Neural cell (in vitro differentiated cells): ENCODE measurements at regions not wholly inside any gene's neighbourhood (a gene's known extent, or its start where the extent isn't known, plus 50 kb on each side); places are given as distances from the start of the nearest gene placed in this dataset.

Experiments
- H2AFZ ChIP-seq: fragments of 200-600, 300-800 bp; sonication (generic), shearing (Covaris generic); 2 replicates; pipeline ENCODE4 v1.6.0; 2014; ENCODE audit warnings: low read depth, mild to moderate bottlenecking, antibody characterized with exemption, low read length, moderate library complexity
- H3F3A ChIP-seq: fragments of 200-600 bp; shearing (Covaris generic); 2 replicates; pipeline ENCODE4 v1.6.1; 2016; ENCODE audit warnings: mild to moderate bottlenecking, moderate library complexity, mixed read lengths, antibody characterized with exemption, low read length; ENCODE audit not compliant: insufficient read depth, poor library complexity, severe bottlenecking
- H3K27ac ChIP-seq: fragments of 200-600, 300-800 bp; sonication (generic), shearing (Covaris generic); 2 replicates; pipeline ENCODE4 v1.5.1; 2014; ENCODE audit warnings: mild to moderate bottlenecking, low read length, moderate library complexity
- H3K27me3 ChIP-seq: fragments of 300-800, 200-600 bp; sonication (generic), shearing (Covaris generic); 2 replicates; pipeline ENCODE4 v1.6.0; 2014; ENCODE audit warnings: mild to moderate bottlenecking, low read depth, low read length, moderate library complexity; ENCODE audit not compliant: insufficient read depth
- H3K36me3 ChIP-seq: fragments of 300-800, 200-600 bp; sonication (generic), shearing (Covaris generic); 2 replicates; pipeline ENCODE4 v1.5.1; 2014; ENCODE audit warnings: mild to moderate bottlenecking, antibody characterized with exemption, low read length, moderate library complexity; ENCODE audit not compliant: insufficient read depth
- H3K4me2 ChIP-seq: fragments of 300-800, 200-600 bp; sonication (generic), shearing (Covaris generic); 2 replicates; pipeline ENCODE4 v1.6.0; 2014; ENCODE audit warnings: mild to moderate bottlenecking, low read length
- H3K4me3 ChIP-seq: fragments of 300-800, 200-600 bp; sonication (generic), shearing (Covaris generic); 2 replicates; pipeline ENCODE4 v1.5.1; 2014; ENCODE audit warnings: mild to moderate bottlenecking, low read length, moderate library complexity
- H3K79me2 ChIP-seq: fragments of 200-600 bp; shearing (Covaris generic); replicated peaks from 2 replicates; pipeline ENCODE4 v1.6.0; 2014; ENCODE audit warnings: mild to moderate bottlenecking, low read length, moderate library complexity; ENCODE audit not compliant: insufficient read depth
- H3K9ac ChIP-seq: fragments of 300-800, 200-600 bp; sonication (generic), shearing (Covaris generic); 2 replicates; pipeline ENCODE4 v1.6.1; 2016; ENCODE audit warnings: mild to moderate bottlenecking, low read length, mixed read lengths
- H3K9me2 ChIP-seq: fragments of 200-600 bp; shearing (Covaris generic); 2 replicates; pipeline ENCODE4 v1.6.1; 2016; ENCODE audit warnings: mild to moderate bottlenecking, low read length, mixed read lengths; ENCODE audit not compliant: insufficient read depth
- H3K9me3 ChIP-seq: fragments of 200-600, 300-800 bp; sonication (generic), shearing (Covaris generic); 2 replicates; pipeline ENCODE4 v1.6.1; 2016; ENCODE audit warnings: mild to moderate bottlenecking, mixed run types, low read length, moderate library complexity, mixed read lengths
- H4K20me1 ChIP-seq: fragments of 200-600 bp; shearing (Covaris generic); 2 replicates; pipeline ENCODE4 v1.6.1; 2016; ENCODE audit warnings: mild to moderate bottlenecking, mixed run types; ENCODE audit not compliant: insufficient read depth
- EP300 ChIP-seq: fragments of 450-650 bp; conservative IDR thresholded peaks from 2 replicates; pipeline ENCODE4 v1.6.1; 2014; ENCODE audit warnings: antibody characterized with exemption, mild to moderate bottlenecking, moderate library complexity; ENCODE audit not compliant: poor library complexity, severe bottlenecking
- EZH2 ChIP-seq: fragments of 200-600, 300-800 bp; shearing (Covaris generic), sonication (generic); IDR thresholded peaks from 2 replicates; pipeline ENCODE4 v1.6.1; 2014; ENCODE audit warnings: antibody characterized with exemption, low read length, borderline replicate concordance, mild to moderate bottlenecking; ENCODE audit not compliant: insufficient read depth, poor library complexity, severe bottlenecking
- MXI1 ChIP-seq: fragments of 450-650 bp; conservative IDR thresholded peaks from 2 replicates; pipeline ENCODE4 v1.6.1; 2014; ENCODE audit warnings: antibody characterized with exemption, mild to moderate bottlenecking; ENCODE audit not compliant: poor library complexity, severe bottlenecking
- POLR2AphosphoS5 ChIP-seq: IDR thresholded peaks from 2 replicates; pipeline ENCODE4 v1.6.1; 2012
- RAD21 ChIP-seq: fragments of 450-650 bp; conservative IDR thresholded peaks from 2 replicates; pipeline ENCODE4 v1.6.1; 2014; ENCODE audit warnings: antibody characterized with exemption, mild to moderate bottlenecking, moderate library complexity
- REST ChIP-seq: IDR thresholded peaks from 2 replicates; pipeline ENCODE4 v1.6.1; 2012; ENCODE audit warnings: borderline replicate concordance
- SMC3 ChIP-seq: fragments of 450-650 bp; conservative IDR thresholded peaks from 2 replicates; pipeline ENCODE4 v1.6.1; 2014; ENCODE audit warnings: antibody characterized with exemption, mild to moderate bottlenecking, moderate library complexity; ENCODE audit not compliant: poor library complexity
- TAF1 ChIP-seq: IDR thresholded peaks from 2 replicates; pipeline ENCODE4 v1.6.1; 2012; ENCODE audit warnings: low read depth
- TF ChIP-seq, protein P1 (sequence below): fragments of 450-650 bp; IDR thresholded peaks from 2 replicates; pipeline ENCODE4 v1.5.1; 2014; ENCODE audit warnings: antibody characterized with exemption, mild to moderate bottlenecking, moderate library complexity; ENCODE audit not compliant: poor library complexity, severe bottlenecking

- Histone ChIP-seq H3K27ac (no peak overlapping the region), H3K4me2 (no peak overlapping the region), H3K9me2 (no peaks in the 10 kb centered on the region), H3K36me3 (no peaks in the 10 kb centered on the region), H3K9me3 (no peaks in the 10 kb centered on the region), H3K79me2 (no peaks in the 10 kb centered on the region), H4K20me1 (no peaks in the 10 kb centered on the region), H3F3A (no peaks in the 10 kb centered on the region), H3K27me3 (no peaks in the 10 kb centered on the region), H3K9ac (no peak overlapping the region), H3K4me3 (no peak overlapping the region), H2AFZ (no peak overlapping the region)
- TF ChIP-seq EP300 = no peak
- TF ChIP-seq, protein P1, sequence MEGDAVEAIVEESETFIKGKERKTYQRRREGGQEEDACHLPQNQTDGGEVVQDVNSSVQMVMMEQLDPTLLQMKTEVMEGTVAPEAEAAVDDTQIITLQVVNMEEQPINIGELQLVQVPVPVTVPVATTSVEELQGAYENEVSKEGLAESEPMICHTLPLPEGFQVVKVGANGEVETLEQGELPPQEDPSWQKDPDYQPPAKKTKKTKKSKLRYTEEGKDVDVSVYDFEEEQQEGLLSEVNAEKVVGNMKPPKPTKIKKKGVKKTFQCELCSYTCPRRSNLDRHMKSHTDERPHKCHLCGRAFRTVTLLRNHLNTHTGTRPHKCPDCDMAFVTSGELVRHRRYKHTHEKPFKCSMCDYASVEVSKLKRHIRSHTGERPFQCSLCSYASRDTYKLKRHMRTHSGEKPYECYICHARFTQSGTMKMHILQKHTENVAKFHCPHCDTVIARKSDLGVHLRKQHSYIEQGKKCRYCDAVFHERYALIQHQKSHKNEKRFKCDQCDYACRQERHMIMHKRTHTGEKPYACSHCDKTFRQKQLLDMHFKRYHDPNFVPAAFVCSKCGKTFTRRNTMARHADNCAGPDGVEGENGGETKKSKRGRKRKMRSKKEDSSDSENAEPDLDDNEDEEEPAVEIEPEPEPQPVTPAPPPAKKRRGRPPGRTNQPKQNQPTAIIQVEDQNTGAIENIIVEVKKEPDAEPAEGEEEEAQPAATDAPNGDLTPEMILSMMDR = no peak
- TF ChIP-seq EZH2 = no peak
- no peak for TF ChIP-seq RAD21
- no peak for TF ChIP-seq MXI1
- TF ChIP-seq TAF1 = no peak
- no peak for TF ChIP-seq SMC3
- no peak for TF ChIP-seq POLR2AphosphoS5
- no peak for TF ChIP-seq REST
Observed at GRCh38 chr4:43399726-43400125, 507.2 kb downstream of the GRXCR1 start.

DNA sequence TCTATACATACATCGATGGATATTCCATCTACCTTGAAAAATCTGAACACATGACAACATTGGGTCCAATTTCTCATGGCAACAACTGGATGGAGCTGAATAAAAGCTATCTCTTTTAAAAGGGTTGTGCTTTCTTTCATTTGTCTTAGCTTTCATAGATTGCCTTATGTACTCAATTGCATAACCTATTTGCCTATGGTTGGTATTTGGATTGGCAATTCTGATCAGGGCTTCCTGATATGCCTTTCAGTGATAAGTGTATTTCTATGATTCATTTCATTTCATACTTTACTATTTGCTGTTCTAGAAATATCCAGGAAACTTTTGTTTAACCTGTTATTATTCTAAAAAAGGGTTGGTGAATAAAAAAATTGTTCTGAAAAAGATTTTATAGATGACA is 509.9 kb downstream of the GRXCR1 start:
- no peaks in the 10 kb centered on the region for H3K9me2 ChIP-seq
- TF ChIP-seq POLR2AphosphoS5 (no peak), EZH2 (no peak), EP300 (no peak), REST (no peak), SMC3 (no peak), RAD21 (no peak), TAF1 (no peak), MXI1 (no peak)
- TF ChIP-seq, protein P1 = no peak
- H3K27me3 ChIP-seq = no peaks in the 10 kb centered on the region
- H3K27ac ChIP-seq = no peak overlapping the region
- H3K79me2 ChIP-seq = no peaks in the 10 kb centered on the region
- no peak overlapping the region for H3K9ac ChIP-seq
- no peaks in the 10 kb centered on the region for H3F3A ChIP-seq
- H3K36me3 ChIP-seq = no peaks in the 10 kb centered on the region
- no peaks in the 10 kb centered on the region for H3K9me3 ChIP-seq
- H4K20me1 ChIP-seq = no peaks in the 10 kb centered on the region
- no peak overlapping the region for H2AFZ ChIP-seq
- H3K4me3 ChIP-seq = no peak overlapping the region
- H3K4me2 ChIP-seq = no peak overlapping the region
